H9 (cell line): ENCODE measurements at regions not wholly inside any gene's neighbourhood (a gene's known extent, or its start where the extent isn't known, plus 50 kb on each side); places are given as distances from the start of the nearest gene placed in this dataset.

Experiments used
- DNase-seq: peaks from one replicate; pipeline ENCODE4 v3.0.0-alpha.2; 2017
- H2AFZ ChIP-seq: one replicate; pipeline ENCODE4 v1.6.1; 2013; ENCODE audit warnings: mild to moderate bottlenecking, low read length, control low read depth, moderate library complexity
- H2AK5ac ChIP-seq: 2 replicates; pipeline ENCODE4 v1.6.1; 2013; ENCODE audit warnings: low read length, control low read depth, mixed read lengths; ENCODE audit not compliant: insufficient read length
- H2BK120ac ChIP-seq: one replicate; pipeline ENCODE4 v1.6.1; 2013; ENCODE audit warnings: low read depth, mild to moderate bottlenecking, low read length, control low read depth, inconsistent platforms; ENCODE audit not compliant: poor library complexity, severe bottlenecking
- H2BK12ac ChIP-seq: 2 replicates; pipeline ENCODE4 v1.6.1; 2013; ENCODE audit warnings: low read length, control low read depth, mixed read lengths, low read depth; ENCODE audit not compliant: insufficient read length
- H2BK15ac ChIP-seq: 2 replicates; pipeline ENCODE4 v1.6.1; 2013; ENCODE audit warnings: low read depth, low read length, control low read depth
- H2BK20ac ChIP-seq: one replicate; pipeline ENCODE4 v1.6.1; 2013; ENCODE audit warnings: low read depth, mild to moderate bottlenecking, low read length, control low read depth, inconsistent platforms; ENCODE audit not compliant: poor library complexity, severe bottlenecking
- H2BK5ac ChIP-seq: 2 replicates; pipeline ENCODE4 v1.6.1; 2013; ENCODE audit warnings: low read length, control low read depth, mixed read lengths; ENCODE audit not compliant: insufficient read length
- H3K14ac ChIP-seq: 2 replicates; pipeline ENCODE4 v1.6.1; 2013; ENCODE audit warnings: low read length, control low read depth; ENCODE audit not compliant: insufficient read depth
- H3K18ac ChIP-seq: 2 replicates; pipeline ENCODE4 v1.6.1; 2013; ENCODE audit warnings: low read depth, mild to moderate bottlenecking, mixed read lengths, low read length, control low read depth; ENCODE audit not compliant: insufficient read length
- H3K23ac ChIP-seq: 2 replicates; pipeline ENCODE4 v1.6.1; 2013; ENCODE audit warnings: low read length, control low read depth, mixed read lengths, low read depth; ENCODE audit not compliant: insufficient read length
- H3K23me2 ChIP-seq: 2 replicates; pipeline ENCODE4 v1.6.1; 2013; ENCODE audit warnings: low read depth, mild to moderate bottlenecking, mixed read lengths, low read length, control low read depth; ENCODE audit not compliant: insufficient read length, poor library complexity, severe bottlenecking
- H3K27ac ChIP-seq: 2 replicates; pipeline ENCODE4 v1.5.1; 2013; ENCODE audit warnings: low read length, control low read depth, mixed read lengths, low read depth; ENCODE audit not compliant: insufficient read length
- H3K27me3 ChIP-seq: 2 replicates; pipeline ENCODE4 v1.6.1; 2013; ENCODE audit warnings: low read length, control low read depth, inconsistent platforms; ENCODE audit not compliant: insufficient read depth
- H3K4ac ChIP-seq: 2 replicates; pipeline ENCODE4 v1.6.1; 2013; ENCODE audit warnings: low read depth, mild to moderate bottlenecking, control low read depth, inconsistent platforms, low read length, moderate library complexity
- H3K4me1 ChIP-seq: 2 replicates; pipeline ENCODE4 v1.6.1; 2013; ENCODE audit warnings: low read length, control low read depth, inconsistent platforms; ENCODE audit not compliant: insufficient read depth
- H3K4me2 ChIP-seq: 2 replicates; pipeline ENCODE4 v1.6.1; 2013; ENCODE audit warnings: low read length, control low read depth, mixed read lengths; ENCODE audit not compliant: insufficient read length, insufficient read depth
- H3K56ac ChIP-seq: 2 replicates; pipeline ENCODE4 v1.6.1; 2013; ENCODE audit warnings: low read depth, mild to moderate bottlenecking, mixed read lengths, low read length, control low read depth; ENCODE audit not compliant: insufficient read length
- H3K79me1 ChIP-seq: 2 replicates; pipeline ENCODE4 v1.6.1; 2013; ENCODE audit warnings: low read depth, mild to moderate bottlenecking, moderate library complexity, low read length, control low read depth, inconsistent platforms; ENCODE audit not compliant: insufficient read depth, poor library complexity, severe bottlenecking
- H3K79me2 ChIP-seq: 2 replicates; pipeline ENCODE4 v1.6.1; 2013; ENCODE audit warnings: low read length, control low read depth, inconsistent platforms; ENCODE audit not compliant: insufficient read depth
- H3K9ac ChIP-seq: 2 replicates; pipeline ENCODE4 v1.6.1; 2013; ENCODE audit warnings: low read length, control low read depth, mixed read lengths; ENCODE audit not compliant: insufficient read length; ENCODE audit errors: extremely low read depth
- H3K9me3 ChIP-seq: one replicate; pipeline ENCODE4 v1.6.1; 2013; ENCODE audit warnings: low read depth, low read length, inconsistent platforms; ENCODE audit not compliant: control insufficient read depth
- H3T11ph ChIP-seq: one replicate; pipeline ENCODE4 v1.6.1; 2013; ENCODE audit warnings: mild to moderate bottlenecking, low read length, control low read depth, inconsistent platforms
- H4K20me1 ChIP-seq: one replicate; pipeline ENCODE4 v1.6.1; 2013; ENCODE audit not compliant: control insufficient read depth, insufficient read length, insufficient read depth
- H4K5ac ChIP-seq: 2 replicates; pipeline ENCODE4 v1.6.1; 2013; ENCODE audit warnings: low read depth, mild to moderate bottlenecking, mixed read lengths, low read length, control low read depth; ENCODE audit not compliant: insufficient read length
- H4K8ac ChIP-seq: replicated peaks from 2 replicates; pipeline ENCODE4 v1.6.1; 2013; ENCODE audit warnings: low read length, control low read depth, mixed read lengths, low read depth; ENCODE audit not compliant: insufficient read length
- H4K91ac ChIP-seq: 2 replicates; pipeline ENCODE4 v1.6.1; 2013; ENCODE audit warnings: low read depth, mild to moderate bottlenecking, moderate library complexity, mixed read lengths, low read length, control low read depth; ENCODE audit not compliant: insufficient read length
- H3K27ac Mint-ChIP-seq, 3 experiments: 2 replicates in 2 of 3; 3 replicates in 1 of 3; pipeline ENCODE4 v1.8.0; 2020 to 2021; ENCODE audit warnings: mixed read lengths in 3 of 3, mild to moderate bottlenecking in 1 of 3, moderate library complexity in 1 of 3
- H3K27me3 Mint-ChIP-seq: 2 replicates; pipeline ENCODE4 v1.8.0; 2021; ENCODE audit warnings: low read depth, mild to moderate bottlenecking, moderate library complexity, mixed read lengths
- H3K36me3 Mint-ChIP-seq, 3 experiments: 2 replicates in 2 of 3; 3 replicates in 1 of 3; pipeline ENCODE4 v1.8.0; 2020 to 2021; ENCODE audit warnings: low read depth in 3 of 3, mixed read lengths in 3 of 3; ENCODE audit not compliant: insufficient read depth in 1 of 3
- H3K4me1 Mint-ChIP-seq, 2 experiments: 2 replicates each; pipeline ENCODE4 v1.8.0; 2020; ENCODE audit warnings: mixed read lengths in 2 of 2
- H3K4me3 Mint-ChIP-seq, 2 experiments: 2 replicates in 1 of 2; 3 replicates in 1 of 2; pipeline ENCODE4 v1.8.0; 2020 to 2021; ENCODE audit warnings: mild to moderate bottlenecking in 2 of 2, mixed read lengths in 2 of 2, moderate library complexity in 1 of 2
- H3K9me3 Mint-ChIP-seq, 2 experiments: 2 replicates in 1 of 2; 3 replicates in 1 of 2; pipeline ENCODE4 v1.8.0; 2020; ENCODE audit warnings: mild to moderate bottlenecking in 2 of 2, mixed read lengths in 2 of 2, moderate library complexity in 1 of 2
- WGBS: extraction: QIAGEN DNeasy Blood & Tissue Kit; methylation state at CpG from one replicate; pipeline ENCODE4 v1.1.7; 2013; ENCODE audit warnings: missing lambda C conversion rate, low lambda C conversion rate, mixed read lengths; ENCODE audit not compliant: insufficient read length; ENCODE audit errors: extremely low coverage; 5-methylcytosine and 5-hydroxymethylcytosine counted together
- TF ChIP-seq, protein P1 (sequence below): fragments of 200-600 bp; sonication (generic); conservative IDR thresholded peaks from 3 replicates; pipeline ENCODE4 v1.8.0; 2021; ENCODE audit warnings: antibody characterized with exemption, mild to moderate bottlenecking

DNA sequence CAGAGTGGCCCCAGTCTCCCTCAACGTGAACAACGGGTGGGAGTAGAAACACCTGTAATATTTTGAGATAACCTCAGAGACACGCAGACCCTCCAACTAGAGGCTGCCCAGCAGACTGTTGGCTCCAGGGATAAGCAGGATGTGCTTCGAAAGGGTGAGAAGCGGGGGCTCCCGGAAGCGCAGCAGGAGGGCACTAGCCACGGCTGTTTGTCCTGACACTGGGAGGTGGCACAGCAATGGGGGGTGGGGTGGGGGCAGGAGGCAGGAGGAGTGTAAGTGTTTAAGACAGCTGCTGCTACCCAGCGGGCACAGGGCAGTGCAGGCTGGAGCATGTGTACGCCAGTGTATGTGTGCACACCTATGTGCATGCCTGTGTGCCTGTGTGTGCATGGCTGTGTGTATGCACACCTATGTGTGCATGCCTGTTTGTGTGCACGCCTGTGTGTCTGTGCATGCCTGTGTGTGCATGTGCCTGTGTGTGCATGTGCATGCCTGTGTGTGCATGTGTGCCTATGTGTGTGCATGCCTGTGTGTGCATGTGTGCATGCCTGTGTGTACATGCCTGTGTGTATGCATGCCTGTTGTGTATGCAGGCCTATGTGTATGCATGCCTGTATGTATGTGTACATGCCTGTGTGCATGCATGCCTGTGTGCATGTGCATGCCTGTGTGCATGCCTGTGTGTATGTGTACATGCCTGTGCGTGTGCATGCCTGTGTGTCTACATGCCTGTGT, 154.7 kb downstream of the SHANK2 start:
- Histone ChIP-seq H3T11ph (no peak overlapping the region), H2BK120ac (no peak overlapping the region), H3K27ac (no peak overlapping the region), H3K27me3 (no peaks in the 10 kb centered on the region), H2AFZ (no peak overlapping the region), H3K79me1 (no peaks in the 10 kb centered on the region), H4K20me1 (no peaks in the 10 kb centered on the region), H3K9me3 (no peaks in the 10 kb centered on the region), H3K4me2 (no peak overlapping the region), H3K4me1 (no peaks in the 10 kb centered on the region), H2AK5ac (no peak overlapping the region), H4K91ac (no peak overlapping the region), H3K4ac (no peak overlapping the region), H4K8ac (no peak overlapping the region), H3K14ac (no peak overlapping the region), H3K79me2 (no peaks in the 10 kb centered on the region), H3K56ac (no peak overlapping the region), H2BK15ac (no peak overlapping the region), H2BK20ac (no peak overlapping the region), H3K23me2 (no peaks in the 10 kb centered on the region), H3K9ac (no peak overlapping the region), H4K5ac (no peak overlapping the region), H2BK12ac (no peak overlapping the region), H3K23ac (no peak overlapping the region), H3K18ac (no peak overlapping the region), H2BK5ac (no peak overlapping the region)
- TF ChIP-seq, protein P1, sequence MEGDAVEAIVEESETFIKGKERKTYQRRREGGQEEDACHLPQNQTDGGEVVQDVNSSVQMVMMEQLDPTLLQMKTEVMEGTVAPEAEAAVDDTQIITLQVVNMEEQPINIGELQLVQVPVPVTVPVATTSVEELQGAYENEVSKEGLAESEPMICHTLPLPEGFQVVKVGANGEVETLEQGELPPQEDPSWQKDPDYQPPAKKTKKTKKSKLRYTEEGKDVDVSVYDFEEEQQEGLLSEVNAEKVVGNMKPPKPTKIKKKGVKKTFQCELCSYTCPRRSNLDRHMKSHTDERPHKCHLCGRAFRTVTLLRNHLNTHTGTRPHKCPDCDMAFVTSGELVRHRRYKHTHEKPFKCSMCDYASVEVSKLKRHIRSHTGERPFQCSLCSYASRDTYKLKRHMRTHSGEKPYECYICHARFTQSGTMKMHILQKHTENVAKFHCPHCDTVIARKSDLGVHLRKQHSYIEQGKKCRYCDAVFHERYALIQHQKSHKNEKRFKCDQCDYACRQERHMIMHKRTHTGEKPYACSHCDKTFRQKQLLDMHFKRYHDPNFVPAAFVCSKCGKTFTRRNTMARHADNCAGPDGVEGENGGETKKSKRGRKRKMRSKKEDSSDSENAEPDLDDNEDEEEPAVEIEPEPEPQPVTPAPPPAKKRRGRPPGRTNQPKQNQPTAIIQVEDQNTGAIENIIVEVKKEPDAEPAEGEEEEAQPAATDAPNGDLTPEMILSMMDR = no peak
- Mint-ChIP-seq H3K27ac (no peak overlapping the region), H3K36me3 (peaks cover 24 to 38% (median 35%) of the 10 kb centered on the region in 3 experiments), H3K4me3 (no peak overlapping the region), H3K27me3 (no peaks in the 10 kb centered on the region; the same call in 1 of the 2 replicates), H3K4me1 (0 out of 4 replicates have a peak, but pooled peaks cover 0 to 2% of the 10 kb centered on the region in 2 experiments), H3K9me3 (no peaks in the 10 kb centered on the region)
- no peak for DNase-seq
- WGBS = no CpG with 5 or more reads among the region's 12 CpGs
